ENCODE measurements at regions not wholly inside any gene's neighbourhood (a gene's known extent, or its start where the extent isn't known, plus 50 kb on each side); places are given as distances from the start of the nearest gene placed in this dataset.

DNA sequence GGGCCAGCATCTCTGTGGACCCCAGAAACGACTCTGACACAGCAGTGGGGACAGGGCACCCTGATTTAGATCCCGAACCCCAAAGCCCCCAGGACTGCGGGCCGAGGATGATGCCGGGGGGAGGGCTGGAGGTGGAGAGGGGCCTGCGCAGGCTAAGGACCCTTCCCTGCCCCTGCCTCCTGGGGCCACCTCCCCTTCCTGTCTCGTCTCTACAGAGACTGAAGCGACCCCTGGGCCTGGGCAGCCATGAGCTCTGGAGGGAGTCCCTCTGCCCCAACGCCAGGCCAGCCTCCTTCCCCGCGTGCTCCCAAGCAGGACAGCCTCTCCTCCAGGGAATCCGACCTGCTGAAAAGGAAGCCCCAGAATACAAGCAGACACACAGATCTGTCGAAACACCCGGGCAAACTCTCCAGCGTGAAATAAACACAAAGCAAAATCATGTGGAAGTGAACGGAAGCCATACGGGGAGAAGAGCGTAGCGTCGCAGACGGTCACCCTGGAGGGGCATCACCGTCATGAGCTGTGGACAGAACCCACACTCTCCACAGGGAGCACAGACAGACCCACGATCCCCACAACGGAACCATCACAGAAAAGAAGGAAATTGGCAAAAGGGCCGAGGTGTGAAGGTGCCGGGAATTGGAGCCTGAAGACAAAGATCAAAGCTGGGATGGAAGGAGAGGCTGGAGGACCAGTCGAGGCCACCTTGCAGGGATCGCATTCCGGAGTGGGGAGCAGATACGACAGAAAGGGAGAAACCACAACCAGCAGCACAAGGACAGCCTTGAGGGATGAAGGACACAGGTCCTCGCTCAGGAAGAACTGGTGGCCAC lies 51.0 kb upstream of the CTDP1 start:
- Mint-ChIP-seq H3K27me3 (peaks cover 31% of the 10 kb centered on the region), H3K9me3 (peaks cover 4 to 5% of the 10 kb centered on the region in 2 donors), H3K4me1 (peaks cover 16% of the 10 kb centered on the region), H3K27ac (peak overlapping the region in 1 of 2 donors; percentile 49), H3K4me3 (no peak overlapping the region)
- DNase-seq: no peak
- ATAC-seq: peak; percentile 37

DNA sequence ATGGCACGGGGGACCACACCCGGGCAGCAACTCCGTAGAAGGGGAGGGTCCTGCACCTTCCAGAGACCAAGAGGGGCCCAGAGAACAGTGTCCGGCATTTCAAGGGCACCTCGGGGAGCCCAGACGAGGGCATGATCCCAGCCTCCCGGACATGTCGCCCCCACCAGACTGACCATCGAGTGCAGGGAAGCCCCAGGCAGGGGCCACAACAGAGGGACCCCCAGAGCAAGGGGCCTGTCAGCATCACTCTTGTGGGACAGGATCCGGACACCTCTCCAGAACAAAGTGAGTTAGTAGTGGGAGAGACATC lies 50.4 kb upstream of the CTDP1 start:
- H3K4me1 Mint-ChIP-seq: peaks cover 15% of the 10 kb centered on the region
- peaks cover 10% of the 10 kb centered on the region in 2 donors for H3K9me3 Mint-ChIP-seq
- ATAC-seq (no peak), DNase-seq (no peak)
- H3K27ac Mint-ChIP-seq: no peak overlapping the region
- H3K27me3 Mint-ChIP-seq: peaks cover 25% of the 10 kb centered on the region
- no peak overlapping the region for H3K4me3 Mint-ChIP-seq

DNA sequence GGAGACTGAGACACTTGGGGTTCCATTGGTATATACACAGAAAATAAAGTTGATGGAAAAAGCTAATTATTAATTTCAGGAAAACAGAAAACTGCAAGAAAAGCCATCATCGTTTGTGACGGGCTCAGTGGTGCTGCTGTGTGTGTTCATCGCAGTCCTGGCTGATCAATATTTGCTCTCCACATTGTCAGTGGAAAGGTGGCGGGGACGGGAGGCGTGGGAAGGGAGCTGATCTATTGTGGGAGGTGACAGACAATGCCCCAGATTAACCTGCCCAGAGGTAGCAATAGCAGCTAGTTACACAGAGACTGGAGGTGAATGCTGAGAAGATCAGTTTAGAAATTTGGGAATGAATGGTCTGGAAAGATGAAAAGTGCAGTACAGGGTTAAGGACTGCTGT lies 50.0 kb upstream of the CTDP1 start:
- Mint-ChIP-seq H3K4me3 (no peak overlapping the region), H3K4me1 (peaks cover 11% of the 10 kb centered on the region), H3K9me3 (peaks cover 10 to 11% of the 10 kb centered on the region in 2 donors), H3K27ac (no peak overlapping the region), H3K27me3 (peaks cover 21% of the 10 kb centered on the region)
- ATAC-seq (no peak), DNase-seq (no peak)
